Naive B cell (primary cell): ENCODE measurements at regions not wholly inside any gene's neighbourhood (a gene's known extent, or its start where the extent isn't known, plus 50 kb on each side); places are given as distances from the start of the nearest gene placed in this dataset.
A peak's percentile ranks its signal among the peaks of the same experiment; 100 is the strongest.
"Not testable (repeated sequence)": the region's sequence is repeated elsewhere in the genome, so short reads cannot be mapped to it uniquely, and the experiment has no call there.

Experiments used
- ATAC-seq, 2 donors: fragments of 150-1000 bp; cut with Tn5 transposase; 2 replicates each; pipeline ENCODE4 v1.10.0; 2021; ENCODE audit warnings: low read depth in 2 of 2, mild to moderate bottlenecking in 2 of 2, moderate library complexity in 2 of 2
- DNase-seq: peaks from one replicate; pipeline ENCODE4 v3.0.0; 2022
- H3K27ac Mint-ChIP-seq, 6 donors: one replicate each; pipeline ENCODE4 v1.8.0; 2020 to 2022; ENCODE audit warnings: mild to moderate bottlenecking in 6 of 6, mixed read lengths in 6 of 6, moderate library complexity in 5 of 6, inconsistent platforms in 2 of 6
- H3K27me3 Mint-ChIP-seq, 3 donors: one replicate each; pipeline ENCODE4 v1.8.0; 2021 to 2022; ENCODE audit warnings: mixed read lengths in 3 of 3, mild to moderate bottlenecking in 1 of 3
- H3K36me3 Mint-ChIP-seq, 2 donors: one replicate each; pipeline ENCODE4 v1.8.0; 2020 to 2022; ENCODE audit warnings: mixed read lengths in 2 of 2, inconsistent platforms in 1 of 2, mild to moderate bottlenecking in 1 of 2
- H3K4me1 Mint-ChIP-seq, 3 donors: one replicate each; pipeline ENCODE4 v1.8.0; 2020 to 2022; ENCODE audit warnings: mixed read lengths in 3 of 3, inconsistent platforms in 1 of 3, mild to moderate bottlenecking in 1 of 3, moderate library complexity in 1 of 3
- H3K4me3 Mint-ChIP-seq, 8 donors: one replicate each; pipeline ENCODE4 v1.8.0; 2020 to 2022; ENCODE audit warnings: mild to moderate bottlenecking in 8 of 8, mixed read lengths in 8 of 8, moderate library complexity in 8 of 8, inconsistent platforms in 2 of 8
- H3K9me3 Mint-ChIP-seq, 7 donors: one replicate each; pipeline ENCODE4 v1.8.0; 2020 to 2022; ENCODE audit warnings: mixed read lengths in 7 of 7, mild to moderate bottlenecking in 5 of 7, inconsistent platforms in 2 of 7, moderate library complexity in 1 of 7

- Mint-ChIP-seq H3K36me3 (peaks cover 0 to 13% of the 10 kb centered on the region in 2 donors), H3K9me3 (peaks cover 9 to 22% (median 13%) of the 10 kb centered on the region in 7 donors), H3K27ac (peak overlapping the region in 1 of 6 donors; percentile 41)
- not testable (repeated sequence) for H3K27me3 Mint-ChIP-seq, ATAC-seq, DNase-seq, H3K4me3 Mint-ChIP-seq, H3K4me1 Mint-ChIP-seq
Measured at GRCh38 chr15:55077052-55077451, 119.7 kb downstream of the RSL24D1 start.

GRCh38 chr15:55074431-55074830 is 122.3 kb downstream of the RSL24D1 start:
- no peak for DNase-seq
- peaks cover 0 to 13% of the 10 kb centered on the region in 2 donors for H3K36me3 Mint-ChIP-seq
- H3K27ac Mint-ChIP-seq, result no peak overlapping the region
- no peaks in the 10 kb centered on the region for H3K27me3 Mint-ChIP-seq
- H3K4me1 Mint-ChIP-seq, result peaks cover 0 to 4% (median 0%) of the 10 kb centered on the region in 3 donors
- H3K4me3 Mint-ChIP-seq, result no peak overlapping the region
- no peak for ATAC-seq
- peaks cover 9 to 22% (median 13%) of the 10 kb centered on the region in 7 donors for H3K9me3 Mint-ChIP-seq

- peaks cover 0 to 22% (median 12%) of the 10 kb centered on the region in 7 donors for H3K9me3 Mint-ChIP-seq
- DNase-seq, ATAC-seq, H3K4me3 Mint-ChIP-seq, H3K27ac Mint-ChIP-seq, H3K27me3 Mint-ChIP-seq, H3K36me3 Mint-ChIP-seq, H3K4me1 Mint-ChIP-seq: not testable (repeated sequence)
Measured at GRCh38 chr15:55063970-55064369, 132.8 kb downstream of the RSL24D1 start.

DNA sequence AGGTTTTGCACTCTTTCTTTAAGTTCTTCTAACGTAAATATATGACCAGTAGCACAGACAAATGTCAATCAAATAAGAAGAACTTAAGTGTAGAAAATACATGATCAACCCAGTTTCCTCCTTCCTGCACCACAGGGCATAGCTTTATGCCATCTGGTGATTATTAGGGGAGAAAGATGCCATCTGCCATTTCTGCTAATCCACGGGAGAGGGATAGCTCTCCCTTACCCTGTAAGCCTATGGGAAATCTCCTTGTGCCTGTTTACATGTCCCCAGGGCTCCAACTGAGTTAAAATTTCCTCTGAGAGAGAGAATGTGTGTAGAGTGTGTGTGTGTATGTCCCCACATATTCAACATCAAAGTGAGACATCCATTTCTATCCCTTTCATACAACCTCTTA is 135.9 kb downstream of the RSL24D1 start:
- Mint-ChIP-seq H3K36me3 (peaks cover 0 to 8% of the 10 kb centered on the region in 2 donors), H3K9me3 (peaks cover 0 to 22% (median 14%) of the 10 kb centered on the region in 7 donors), H3K4me3 (no peak overlapping the region), H3K27me3 (peaks cover 0 to 11% (median 8%) of the 10 kb centered on the region in 3 donors), H3K27ac (no peak overlapping the region), H3K4me1 (no peaks in the 10 kb centered on the region)
- no peak for DNase-seq
- ATAC-seq, result no peak

DNA sequence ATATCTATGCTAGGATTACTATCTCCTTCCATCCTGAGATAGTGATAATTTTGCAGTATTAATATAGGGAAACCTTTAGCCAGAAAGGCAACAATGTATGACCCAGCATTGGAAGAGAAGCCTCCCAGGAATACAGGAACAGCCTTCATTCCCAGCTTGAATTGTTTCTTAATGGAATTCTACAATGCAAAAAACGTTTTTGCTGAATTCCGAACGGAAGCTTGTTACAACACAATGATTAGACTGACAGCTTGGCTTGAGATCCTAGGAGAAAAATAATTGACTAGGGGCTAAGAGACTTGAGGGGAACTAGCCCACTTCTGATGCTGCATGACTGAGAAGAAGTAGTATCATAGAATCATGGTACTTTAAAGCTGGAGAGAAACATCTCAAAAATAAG is 140.2 kb downstream of the RSL24D1 start:
- DNase-seq, result no peak
- no peak for ATAC-seq
- Mint-ChIP-seq H3K27me3 (peaks cover 0 to 8% (median 5%) of the 10 kb centered on the region in 3 donors), H3K27ac (no peak overlapping the region), H3K9me3 (peaks cover 0 to 2% (median 0%) of the 10 kb centered on the region in 7 donors), H3K36me3 (no peaks in the 10 kb centered on the region), H3K4me3 (no peak overlapping the region), H3K4me1 (no peaks in the 10 kb centered on the region)

DNA sequence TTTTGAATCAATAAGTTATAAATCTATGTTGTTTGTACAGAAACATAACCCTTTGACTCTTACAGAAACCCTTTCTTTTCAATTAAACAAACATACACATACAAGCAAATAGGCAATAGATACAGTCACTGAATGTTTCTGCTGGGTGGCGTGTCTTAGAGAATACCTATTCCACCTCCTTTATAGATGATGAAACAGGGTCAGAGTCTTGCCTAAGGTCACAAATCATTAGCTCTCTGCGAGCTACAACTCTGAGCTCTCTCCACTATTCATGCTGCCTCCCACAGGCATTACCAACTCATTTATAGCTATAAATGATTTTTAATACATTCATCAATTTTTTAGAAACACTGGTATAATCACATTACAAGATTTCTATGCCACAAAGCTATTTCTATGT is 152.6 kb downstream of the RSL24D1 start:
- Mint-ChIP-seq H3K27me3 (peaks cover 0 to 13% (median 10%) of the 10 kb centered on the region in 3 donors), H3K4me1 (no peaks in the 10 kb centered on the region), H3K36me3 (no peaks in the 10 kb centered on the region), H3K4me3 (no peak overlapping the region), H3K27ac (no peak overlapping the region), H3K9me3 (peaks cover 0 to 1% (median 0%) of the 10 kb centered on the region in 7 donors)
- DNase-seq (no peak), ATAC-seq (no peak)

DNA sequence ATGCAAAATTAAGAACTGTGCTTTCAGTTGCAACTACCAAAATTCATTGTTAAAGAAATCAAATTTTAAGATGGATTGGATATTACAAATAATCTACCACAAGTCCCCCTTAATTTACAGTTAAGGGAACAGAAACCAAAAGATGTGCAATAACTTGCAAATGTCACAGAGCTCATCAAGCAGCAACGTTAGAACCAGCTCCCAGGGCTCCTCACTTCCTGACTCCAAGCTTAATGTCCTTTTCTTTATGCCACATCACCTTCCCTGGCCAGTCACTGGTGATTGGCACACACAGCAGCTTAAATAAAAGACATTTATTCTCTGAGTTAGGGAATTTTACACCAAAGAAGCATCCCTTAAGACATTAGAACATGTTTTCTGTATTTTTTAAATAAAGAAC is 159.7 kb downstream of the RSL24D1 start:
- no peak for DNase-seq
- Mint-ChIP-seq H3K4me1 (no peaks in the 10 kb centered on the region), H3K36me3 (no peaks in the 10 kb centered on the region), H3K27me3 (peaks cover under 1 to 9% (median 3%) of the 10 kb centered on the region in 3 donors), H3K9me3 (peaks cover 0 to 2% (median 0%) of the 10 kb centered on the region in 7 donors), H3K4me3 (no peak overlapping the region), H3K27ac (no peak overlapping the region)
- no peak for ATAC-seq

GRCh38 chr15:55035749-55036148 is 161.0 kb downstream of the RSL24D1 start:
- Mint-ChIP-seq H3K27ac (no peak overlapping the region), H3K4me3 (no peak overlapping the region), H3K27me3 (peaks cover 0 to 9% (median 0%) of the 10 kb centered on the region in 3 donors), H3K9me3 (peaks cover 0 to 2% (median 0%) of the 10 kb centered on the region in 7 donors), H3K4me1 (no peaks in the 10 kb centered on the region), H3K36me3 (no peaks in the 10 kb centered on the region)
- ATAC-seq (no peak), DNase-seq (no peak)

DNA sequence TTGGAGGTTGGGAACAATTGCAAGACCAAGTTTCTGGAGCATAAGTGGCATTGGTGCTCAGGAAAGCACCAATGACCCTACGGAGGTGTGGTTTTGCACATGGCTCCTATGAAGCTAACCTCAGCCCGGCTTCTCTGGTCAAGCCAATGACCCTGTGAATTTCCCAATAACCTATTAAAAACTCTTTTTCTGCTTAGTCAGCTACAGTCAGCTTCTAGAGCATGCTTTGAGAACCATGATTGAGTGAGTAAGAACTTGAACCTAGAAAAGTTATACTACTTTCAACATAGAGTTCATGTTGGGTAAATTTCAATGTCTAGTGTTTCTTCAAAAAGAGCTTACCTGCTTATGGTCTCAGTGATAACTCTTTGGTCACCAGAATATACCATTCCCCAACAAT is 163.2 kb downstream of the RSL24D1 start:
- no peaks in the 10 kb centered on the region for H3K36me3 Mint-ChIP-seq
- ATAC-seq, result no peak
- no peak overlapping the region for H3K27ac Mint-ChIP-seq
- no peaks in the 10 kb centered on the region for H3K4me1 Mint-ChIP-seq
- no peak for DNase-seq
- no peak overlapping the region for H3K4me3 Mint-ChIP-seq
- H3K27me3 Mint-ChIP-seq, result peaks cover 0 to 13% (median 4%) of the 10 kb centered on the region in 3 donors
- peaks cover 0 to 2% (median 0%) of the 10 kb centered on the region in 7 donors for H3K9me3 Mint-ChIP-seq

DNA sequence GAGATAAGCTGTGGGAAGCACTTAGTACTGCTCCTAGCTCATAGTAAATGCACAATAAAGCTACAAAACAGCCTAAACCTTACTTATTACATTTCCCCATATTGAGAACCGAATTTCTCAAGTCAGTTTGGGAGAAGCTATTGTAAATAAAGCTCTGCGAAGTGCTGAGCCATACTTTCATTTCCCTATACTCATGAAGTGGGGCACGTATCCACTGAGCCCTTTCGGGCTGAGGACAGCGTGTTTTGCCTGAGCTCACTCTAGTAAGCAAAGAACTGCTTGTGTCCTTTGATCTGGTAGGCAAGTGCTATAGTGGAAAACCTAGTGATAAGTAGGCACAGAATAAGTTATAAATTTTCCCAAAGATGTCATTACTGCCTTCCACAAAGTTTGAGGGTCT is 165.0 kb downstream of the RSL24D1 start:
- Mint-ChIP-seq H3K36me3 (no peaks in the 10 kb centered on the region), H3K27ac (no peak overlapping the region), H3K4me1 (no peaks in the 10 kb centered on the region), H3K9me3 (peaks cover 0 to 1% (median 0%) of the 10 kb centered on the region in 7 donors), H3K4me3 (no peak overlapping the region), H3K27me3 (peaks cover 0 to 9% (median 6%) of the 10 kb centered on the region in 3 donors)
- ATAC-seq, result no peak
- DNase-seq, result no peak

- Mint-ChIP-seq H3K4me1 (no peaks in the 10 kb centered on the region), H3K27me3 (peaks cover 0 to 13% (median 11%) of the 10 kb centered on the region in 3 donors), H3K4me3 (no peak overlapping the region), H3K36me3 (no peaks in the 10 kb centered on the region), H3K27ac (no peak overlapping the region), H3K9me3 (peaks cover 0 to 3% (median 0%) of the 10 kb centered on the region in 7 donors)
- DNase-seq (no peak), ATAC-seq (no peak)
Measured at GRCh38 chr15:55026381-55026780, 170.4 kb downstream of the RSL24D1 start.

GRCh38 chr15:55017635-55018034 is 179.1 kb downstream of the RSL24D1 start:
- H3K9me3 Mint-ChIP-seq, result peaks cover 0 to 7% (median 0%) of the 10 kb centered on the region in 7 donors
- DNase-seq (no peak), ATAC-seq (no peak)
- peaks cover 6 to 10% (median 10%) of the 10 kb centered on the region in 3 donors for H3K27me3 Mint-ChIP-seq
- H3K4me3 Mint-ChIP-seq, result no peak overlapping the region
- H3K27ac Mint-ChIP-seq, result no peak overlapping the region
- H3K36me3 Mint-ChIP-seq, result no peaks in the 10 kb centered on the region
- H3K4me1 Mint-ChIP-seq, result no peaks in the 10 kb centered on the region

- DNase-seq, result no peak
- H3K9me3 Mint-ChIP-seq, result peaks cover 0 to 7% (median 0%) of the 10 kb centered on the region in 7 donors
- H3K4me3 Mint-ChIP-seq, result no peak overlapping the region
- no peak for ATAC-seq
- no peaks in the 10 kb centered on the region for H3K36me3 Mint-ChIP-seq
- peaks cover 6 to 10% (median 10%) of the 10 kb centered on the region in 3 donors for H3K27me3 Mint-ChIP-seq
- no peaks in the 10 kb centered on the region for H3K4me1 Mint-ChIP-seq
- H3K27ac Mint-ChIP-seq, result no peak overlapping the region
Measured at GRCh38 chr15:55016225-55016624, 180.5 kb downstream of the RSL24D1 start.

DNA sequence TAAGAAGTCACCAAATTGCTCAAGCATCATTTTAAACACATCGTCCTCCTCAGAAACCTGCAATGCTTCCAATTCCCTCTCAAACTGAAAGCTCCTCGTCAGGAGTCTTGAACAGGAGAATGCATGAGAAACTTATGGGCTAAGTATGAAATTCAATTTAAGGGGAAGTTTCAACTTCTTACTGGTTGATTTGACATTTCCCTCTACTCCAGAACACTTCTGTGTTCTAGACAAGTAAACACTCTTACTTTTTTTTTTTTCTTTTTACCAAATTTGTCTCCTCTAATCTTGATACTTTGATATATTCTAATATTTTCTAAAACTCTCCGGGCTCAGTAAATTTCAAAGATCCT is 181.7 kb downstream of the RSL24D1 start:
- Mint-ChIP-seq H3K4me3 (no peak overlapping the region), H3K36me3 (no peaks in the 10 kb centered on the region), H3K27me3 (peaks cover 6 to 10% (median 10%) of the 10 kb centered on the region in 3 donors), H3K4me1 (no peaks in the 10 kb centered on the region), H3K9me3 (peaks cover 0 to 7% (median 0%) of the 10 kb centered on the region in 7 donors), H3K27ac (no peak overlapping the region)
- DNase-seq (no peak), ATAC-seq (no peak)
